HG03575 (cell line): ENCODE measurements at regions not wholly inside any gene's neighbourhood (a gene's known extent, or its start where the extent isn't known, plus 50 kb on each side); places are given as distances from the start of the nearest gene placed in this dataset.

Experiments
- ATAC-seq: cut with Tn5 transposase; IDR thresholded peaks from one replicate; pipeline ENCODE4 v1.9.1; 2021; ENCODE audit not compliant: unreplicated experiment, insufficient number of reproducible peaks, low FRiP score; ENCODE audit errors: extremely low read depth

DNA sequence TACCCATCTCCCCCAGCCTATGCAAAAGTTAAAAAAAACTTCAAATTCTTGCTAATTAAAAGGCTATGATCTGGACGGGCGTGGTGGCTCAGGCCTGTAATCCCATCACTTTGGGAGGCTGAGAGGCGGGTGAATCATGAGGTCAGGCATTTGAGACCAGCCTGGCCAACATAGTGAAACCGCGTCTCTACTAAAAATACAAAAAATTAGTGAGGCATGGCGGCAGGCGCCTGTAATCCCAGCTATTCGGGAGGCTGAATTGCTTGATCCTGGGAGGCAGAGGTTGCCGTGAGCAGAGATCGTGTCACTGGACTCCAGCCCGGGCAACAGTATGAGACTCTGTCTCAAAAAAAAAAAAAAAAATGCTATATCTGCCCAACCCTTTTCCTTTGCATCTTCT lies 925.4 kb downstream of the GALC start:
- no peak for ATAC-seq

DNA sequence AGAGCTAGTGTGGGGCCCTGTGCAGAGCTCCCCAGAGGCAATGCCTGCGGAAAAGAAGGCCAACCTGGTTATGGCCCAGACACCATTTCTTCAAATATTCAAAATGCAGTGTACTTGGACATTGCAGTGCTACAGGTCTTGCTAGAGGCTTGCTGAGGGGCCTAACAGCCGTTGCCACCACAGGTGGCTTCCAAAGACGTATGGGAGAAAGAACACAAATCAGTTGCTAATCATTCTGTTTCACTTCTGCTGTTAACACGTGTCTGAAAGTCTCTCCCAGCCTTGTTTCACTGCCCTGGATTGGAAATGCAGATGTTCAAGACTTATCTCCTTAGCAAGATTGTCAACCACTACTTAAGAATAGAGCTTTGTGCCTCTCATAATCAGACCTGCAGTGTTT lies 925.9 kb downstream of the GALC start:
- no peak for ATAC-seq

DNA sequence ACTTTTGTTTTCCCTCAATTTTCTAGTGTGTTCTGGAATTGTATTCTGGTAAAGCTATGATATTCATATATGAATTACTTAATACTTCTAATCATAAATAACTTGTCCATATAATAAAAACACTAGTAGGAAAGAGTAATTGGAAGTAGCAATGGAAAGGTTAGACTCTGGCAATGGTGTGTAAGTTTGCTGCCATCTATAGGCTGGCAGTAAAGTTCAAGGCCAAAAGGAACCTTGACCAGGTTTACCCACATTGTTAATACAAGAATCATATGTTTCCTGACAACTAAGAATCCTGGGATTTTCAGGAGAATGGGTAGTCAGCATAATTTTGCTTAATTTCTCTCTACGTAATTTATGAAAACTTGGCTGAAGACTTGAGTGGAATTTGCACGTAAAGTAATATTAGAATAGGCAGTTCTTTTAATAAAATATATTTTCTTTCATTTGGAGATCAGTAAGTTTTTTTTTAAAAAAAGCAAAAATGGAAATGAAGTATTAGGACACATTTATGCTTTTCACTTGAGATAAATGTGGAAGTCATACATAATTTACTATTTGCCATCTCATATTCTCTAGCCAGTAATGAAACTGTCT lies 926.7 kb downstream of the GALC start:
- ATAC-seq, result no peak

DNA sequence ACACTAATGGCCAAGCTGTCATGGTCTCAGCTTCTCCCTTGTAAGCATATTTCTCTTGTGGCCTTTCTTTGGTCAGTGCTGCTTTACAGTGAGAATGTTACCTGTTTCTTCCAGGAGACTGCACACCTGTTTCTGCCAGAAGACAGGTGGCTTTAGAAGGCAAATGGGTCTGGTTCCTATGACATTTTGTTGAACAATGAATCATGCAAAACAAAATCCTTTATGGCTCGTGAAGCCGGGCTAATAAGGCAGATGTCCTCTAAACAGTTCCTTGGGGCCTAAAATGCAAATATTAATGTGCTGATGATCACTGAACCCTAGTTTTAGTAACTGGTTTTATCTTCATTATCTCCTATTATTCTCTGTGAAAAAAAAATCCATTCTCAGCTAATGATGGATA lies 927.6 kb downstream of the GALC start:
- no peak for ATAC-seq

DNA sequence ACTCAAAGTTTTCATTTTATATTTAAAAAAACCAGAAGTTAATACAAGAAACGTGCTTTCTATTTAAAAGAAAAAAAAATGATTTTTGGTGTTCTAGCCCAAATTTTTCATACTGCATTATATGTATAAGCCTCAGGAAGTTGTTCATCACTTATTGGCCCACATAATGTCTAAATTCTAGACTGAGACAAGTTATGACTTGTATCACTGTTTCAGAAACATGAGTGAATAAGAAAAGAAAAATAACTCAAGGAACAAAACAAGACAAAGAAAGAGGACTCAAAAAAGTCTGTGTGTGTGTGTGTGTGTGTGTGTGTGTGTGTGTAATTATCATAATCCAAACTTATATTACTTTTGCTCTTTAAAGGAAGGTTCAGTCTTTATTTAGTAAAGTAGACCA lies 929.8 kb downstream of the GALC start:
- no peak for ATAC-seq

DNA sequence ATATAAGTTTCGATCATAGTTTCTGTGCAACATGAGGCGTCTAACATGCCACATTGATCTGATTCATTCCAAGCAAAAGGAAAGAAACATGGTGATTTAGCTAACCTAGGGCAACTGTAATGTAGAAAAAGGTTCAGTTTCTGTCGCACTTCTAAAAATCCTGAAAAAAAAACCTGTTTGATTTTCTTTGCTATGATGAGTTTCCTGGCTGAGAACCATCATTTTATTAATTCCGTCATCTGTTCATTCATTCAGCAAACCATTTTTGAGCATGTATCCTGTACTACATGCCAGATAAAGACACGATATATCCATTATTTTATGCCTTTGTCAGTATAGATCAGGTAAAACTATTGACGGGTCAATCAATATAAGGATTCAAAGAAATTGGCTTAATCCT lies 932.6 kb downstream of the GALC start:
- ATAC-seq, result no peak

DNA sequence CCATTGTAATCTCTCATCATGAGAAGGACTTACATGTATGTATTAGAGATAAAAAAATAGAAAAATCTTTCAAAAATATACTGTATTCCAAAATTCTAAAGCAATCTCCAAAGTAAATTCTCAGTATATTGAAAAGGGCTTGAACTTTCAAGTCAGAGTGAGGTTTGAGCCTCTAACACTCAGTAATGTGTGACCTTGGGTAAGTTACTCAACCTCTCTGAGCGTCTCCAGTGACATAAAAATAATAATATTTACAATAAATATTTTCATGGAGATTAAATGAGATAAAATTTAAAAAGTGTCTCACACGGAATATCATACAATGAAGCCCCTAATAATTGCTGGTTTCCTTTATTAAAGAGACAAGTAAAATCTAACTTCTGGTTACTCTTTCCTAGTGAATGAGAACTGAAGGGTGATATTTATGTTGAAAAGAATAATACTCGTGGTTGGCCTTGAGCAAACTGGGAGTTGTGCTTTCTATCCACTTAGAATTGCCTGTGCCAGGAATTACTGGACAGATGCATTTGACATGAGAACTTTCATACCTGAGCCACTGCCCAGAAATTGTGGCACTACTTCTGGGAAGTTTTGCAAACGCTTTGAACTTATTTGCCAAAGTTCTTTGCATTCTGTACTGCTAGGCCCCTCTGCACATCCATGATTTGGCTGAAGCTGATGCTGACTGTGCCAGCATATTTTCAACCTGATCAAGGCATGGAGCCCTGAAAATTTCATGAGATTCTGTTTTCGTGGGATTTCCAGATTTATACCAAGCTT lies 933.7 kb downstream of the GALC start:
- no peak for ATAC-seq

DNA sequence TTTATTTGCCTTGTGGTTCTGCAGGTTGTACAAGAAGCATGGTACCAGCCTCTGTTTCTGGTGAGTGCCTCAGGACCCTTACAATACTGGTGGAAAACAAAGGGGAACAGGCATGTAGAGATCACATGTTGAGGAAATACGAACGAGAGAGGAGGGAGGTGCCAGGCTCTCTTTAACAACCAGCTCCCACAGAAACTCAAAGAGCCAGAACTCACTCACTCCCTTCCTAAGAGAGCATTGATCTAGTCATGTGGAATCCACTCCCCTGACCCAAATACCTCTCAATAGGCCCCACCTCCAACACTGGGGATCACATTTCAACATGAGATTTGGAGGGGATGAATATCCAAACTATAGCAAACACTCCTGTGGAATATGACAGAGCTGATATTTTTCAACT lies 938.0 kb downstream of the GALC start:
- ATAC-seq, result no peak

DNA sequence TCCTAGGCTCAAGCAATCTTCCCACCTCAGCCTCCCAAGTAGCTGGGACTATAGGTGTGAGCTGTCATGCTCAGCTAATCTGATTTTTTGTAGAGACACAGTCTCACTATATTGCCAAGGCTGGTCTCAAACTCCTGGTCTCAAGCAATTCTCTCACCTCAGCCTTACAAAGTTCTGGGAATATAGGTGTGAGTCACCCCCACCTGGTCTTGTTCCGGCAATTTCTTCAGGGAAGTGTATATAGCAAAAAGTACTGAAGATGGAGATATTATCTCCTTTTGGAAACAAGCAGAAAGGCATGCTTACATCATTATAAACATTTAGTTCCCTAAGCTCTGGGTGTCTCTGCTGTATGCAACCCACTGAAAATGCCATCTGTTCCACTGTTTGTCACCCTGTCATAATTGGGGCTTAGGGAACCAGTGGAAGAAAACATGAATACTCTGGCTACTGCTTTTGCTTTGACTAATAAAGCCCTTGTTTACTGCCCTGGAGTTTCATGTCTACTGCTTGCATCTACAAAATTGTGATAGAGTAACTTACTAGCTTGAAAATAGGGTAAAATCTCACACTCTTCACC lies 940.2 kb downstream of the GALC start:
- ATAC-seq, result no peak

DNA sequence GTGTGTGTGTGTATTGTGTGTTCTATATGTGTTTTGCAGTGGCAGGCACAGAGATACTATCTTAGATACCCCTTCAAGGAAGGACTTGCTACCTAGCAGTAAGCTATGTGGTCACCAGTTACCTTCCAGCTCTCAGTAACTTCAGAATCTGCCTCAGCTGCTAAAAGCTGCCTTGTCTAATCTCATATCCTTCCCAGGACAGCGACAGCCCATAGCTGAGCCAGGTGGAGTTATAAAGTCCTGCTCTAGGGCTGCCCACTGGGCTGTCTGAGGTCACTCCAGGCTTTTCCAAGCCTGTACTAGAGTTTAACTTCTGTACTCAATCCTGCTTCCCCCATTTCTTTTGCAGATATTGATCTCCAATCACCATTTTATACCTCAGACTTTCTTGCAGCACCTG lies 942.6 kb downstream of the GALC start:
- no peak for ATAC-seq

DNA sequence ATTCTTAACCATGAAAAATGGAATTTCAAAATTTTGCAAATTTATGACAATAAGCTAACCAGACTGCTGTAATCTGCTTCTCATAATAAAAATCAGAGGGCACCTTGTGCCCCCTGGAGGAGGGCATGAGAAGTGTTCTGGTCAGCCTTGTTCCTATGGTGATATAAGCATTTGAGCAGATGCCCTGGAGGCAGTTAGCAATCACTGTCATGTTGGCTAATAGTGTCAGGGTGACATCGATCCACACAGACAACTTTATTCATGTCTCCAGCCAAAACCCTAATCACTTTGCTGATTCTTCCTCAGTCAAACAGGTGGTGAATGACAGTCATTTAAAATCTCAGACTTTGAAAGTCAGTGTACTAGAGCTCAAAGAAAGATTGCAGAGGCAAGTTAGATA lies 943.0 kb downstream of the GALC start:
- no peak for ATAC-seq

DNA sequence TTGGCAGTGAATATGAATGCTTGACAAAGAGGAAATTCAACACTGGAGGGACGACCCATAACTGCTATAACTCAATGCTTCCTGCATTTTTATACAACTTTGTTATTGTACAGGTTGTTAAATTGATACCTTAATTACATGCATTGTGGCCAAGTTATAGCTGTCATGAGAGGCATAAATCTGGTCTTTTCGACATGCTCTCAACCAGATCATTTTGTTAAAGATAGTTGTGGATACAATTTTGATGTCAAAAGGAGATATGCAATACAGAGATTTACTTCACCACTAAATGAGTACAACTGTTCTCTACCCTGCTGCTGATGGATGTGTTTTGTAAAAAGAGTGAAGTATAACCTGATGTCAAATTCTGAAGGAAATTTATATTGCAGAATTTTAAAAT lies 946.0 kb downstream of the GALC start:
- ATAC-seq, result no peak

DNA sequence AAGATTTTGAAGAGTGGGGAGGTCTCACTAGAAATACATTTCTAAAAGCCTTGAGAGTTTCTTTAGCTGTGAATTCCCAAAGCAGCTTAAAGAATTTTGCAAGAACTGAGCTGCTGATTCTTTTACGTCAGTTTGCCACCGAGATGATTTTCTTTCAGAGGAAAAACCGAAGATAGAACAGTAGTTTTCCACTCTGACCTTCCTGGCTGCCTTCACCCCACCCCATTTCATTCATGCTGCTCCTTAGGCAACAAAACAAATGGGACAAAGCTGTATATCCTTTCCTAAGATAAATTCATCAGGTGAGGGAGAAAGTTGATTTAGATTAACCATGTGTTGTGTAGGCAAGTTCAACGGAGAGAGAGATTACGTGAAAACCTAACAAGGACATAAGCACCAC lies 947.0 kb downstream of the GALC start:
- ATAC-seq, result no peak

DNA sequence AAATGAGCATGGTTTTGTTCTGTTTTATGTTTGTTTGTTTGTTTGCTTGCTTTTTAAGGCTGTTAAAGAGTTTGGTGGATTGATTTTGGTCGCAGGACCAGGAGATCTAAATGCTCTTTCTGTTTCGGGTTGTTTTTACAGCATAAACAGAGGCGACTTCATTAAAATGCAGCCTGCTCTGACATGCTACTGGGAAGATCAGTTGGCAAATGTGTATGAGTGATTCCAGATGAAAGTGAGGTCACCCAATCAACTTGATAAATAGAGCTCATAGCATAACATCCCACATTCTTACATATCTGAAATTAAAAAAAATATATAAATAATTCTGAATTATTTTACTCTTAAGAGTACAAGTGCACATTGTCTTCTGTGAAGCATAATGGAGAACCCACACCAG lies 947.7 kb downstream of the GALC start:
- no peak for ATAC-seq

DNA sequence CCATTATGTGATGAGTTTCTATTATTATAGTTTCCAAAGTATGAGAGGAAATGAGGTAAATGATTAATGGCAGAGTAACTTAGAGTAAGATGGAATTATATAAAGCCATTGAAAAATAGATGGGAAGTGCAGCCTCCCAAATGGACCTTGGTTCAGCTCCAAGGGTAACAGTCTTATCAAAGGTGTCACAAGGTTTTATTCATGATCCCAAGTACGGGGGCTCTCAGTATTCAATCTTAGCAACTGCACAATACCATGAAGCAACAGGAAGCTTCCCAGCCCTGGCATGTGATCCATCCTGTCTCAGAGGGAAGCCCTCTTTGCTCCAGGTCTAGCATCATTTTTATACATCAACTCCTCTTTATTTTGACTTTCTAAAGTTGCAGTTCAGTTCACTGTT lies 948.2 kb downstream of the GALC start:
- no peak for ATAC-seq

DNA sequence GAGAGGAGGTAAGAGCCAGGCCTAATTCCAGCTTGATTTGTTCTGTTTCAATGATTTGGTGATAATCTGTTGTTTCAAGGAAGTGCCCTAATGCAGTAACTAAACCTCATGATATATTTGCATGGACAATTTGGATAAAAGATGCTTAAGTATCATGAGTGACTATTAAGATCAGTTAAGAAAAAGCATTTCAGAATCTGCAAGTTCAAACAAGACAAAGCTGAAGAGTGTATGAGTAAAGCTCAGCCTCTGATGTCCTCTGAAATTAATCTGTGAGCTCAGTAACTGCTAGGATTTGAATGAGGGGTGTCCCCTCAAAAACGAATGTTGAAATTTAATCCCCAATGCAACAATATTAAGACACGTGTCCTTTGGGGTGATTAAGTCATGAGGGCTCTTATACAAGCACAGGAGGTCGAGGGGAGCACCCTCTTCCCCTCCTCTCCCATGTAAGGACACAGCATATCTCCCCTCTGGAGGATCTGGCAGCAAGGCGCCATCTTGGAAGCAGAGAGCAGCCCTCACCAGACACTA lies 949.2 kb downstream of the GALC start:
- no peak for ATAC-seq

DNA sequence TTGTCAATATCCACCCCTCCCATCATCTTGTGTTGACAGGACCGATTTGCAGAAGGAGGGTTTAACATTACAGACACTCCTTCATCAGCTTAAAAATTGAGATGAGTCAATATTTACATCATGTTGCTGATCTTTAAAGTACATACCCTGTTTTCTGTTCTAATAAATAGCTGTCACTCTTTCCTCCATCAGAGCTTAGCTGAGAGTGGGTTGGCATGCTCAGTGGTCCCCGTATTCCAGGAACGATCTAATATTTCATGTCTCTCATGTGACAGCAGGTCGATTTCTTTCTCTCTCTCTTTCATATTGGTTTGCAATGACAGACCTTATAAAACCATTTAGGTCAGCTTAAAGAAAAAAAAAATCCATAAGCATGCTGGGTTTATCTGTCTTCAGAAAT lies 950.6 kb downstream of the GALC start:
- ATAC-seq, result no peak

DNA sequence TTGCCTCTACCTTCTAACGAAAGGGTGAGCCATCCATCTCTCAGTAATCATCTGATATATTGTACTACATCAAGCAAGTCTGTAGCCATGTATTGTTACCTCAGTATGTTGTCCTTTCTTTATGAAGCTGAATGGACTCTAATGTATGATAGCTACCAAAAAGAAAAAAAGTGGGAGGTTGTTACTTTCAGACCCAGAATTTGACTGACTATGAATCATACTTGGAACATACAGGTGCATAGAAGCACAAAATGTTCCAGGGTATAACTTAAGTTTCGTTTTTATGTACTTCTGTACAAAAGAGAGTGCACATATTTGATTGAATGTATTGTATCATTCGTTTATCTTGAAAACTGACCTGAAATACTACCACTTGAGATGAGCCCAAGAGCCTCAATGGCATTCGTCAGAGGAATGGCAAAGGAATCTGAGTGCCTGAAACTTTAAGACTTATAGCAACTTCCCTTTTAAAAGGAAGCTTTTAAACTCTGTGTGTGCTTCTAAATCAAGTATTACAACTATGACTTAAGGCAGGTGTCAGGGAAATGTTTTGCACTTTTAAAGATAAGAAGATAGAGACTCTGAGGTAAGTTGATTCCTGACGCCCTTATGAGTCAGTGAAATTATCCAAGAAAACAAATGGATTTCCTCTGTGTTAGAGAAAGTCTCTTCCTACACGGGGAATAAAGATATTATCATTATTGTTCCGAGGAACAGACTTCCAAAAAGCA lies 951.5 kb downstream of the GALC start:
- no peak for ATAC-seq

DNA sequence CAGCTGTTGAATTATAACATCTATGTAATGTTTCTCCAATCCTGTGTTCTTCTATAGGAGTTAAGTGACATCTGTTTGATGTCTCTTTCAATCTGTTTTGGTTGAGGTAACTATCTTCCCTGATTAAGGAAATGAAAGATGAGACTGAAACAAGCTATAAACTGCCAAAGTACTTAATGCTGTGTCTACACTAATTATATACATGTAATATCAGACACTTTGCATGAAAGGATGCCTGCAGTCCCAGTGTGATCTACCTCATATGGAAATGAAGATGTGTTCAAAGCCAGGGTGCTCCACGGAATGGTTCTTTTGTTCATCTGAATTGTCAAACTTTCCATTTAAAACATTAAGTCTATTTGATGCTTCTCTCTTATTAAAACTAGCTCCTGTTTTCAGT lies 958.3 kb downstream of the GALC start:
- no peak for ATAC-seq

DNA sequence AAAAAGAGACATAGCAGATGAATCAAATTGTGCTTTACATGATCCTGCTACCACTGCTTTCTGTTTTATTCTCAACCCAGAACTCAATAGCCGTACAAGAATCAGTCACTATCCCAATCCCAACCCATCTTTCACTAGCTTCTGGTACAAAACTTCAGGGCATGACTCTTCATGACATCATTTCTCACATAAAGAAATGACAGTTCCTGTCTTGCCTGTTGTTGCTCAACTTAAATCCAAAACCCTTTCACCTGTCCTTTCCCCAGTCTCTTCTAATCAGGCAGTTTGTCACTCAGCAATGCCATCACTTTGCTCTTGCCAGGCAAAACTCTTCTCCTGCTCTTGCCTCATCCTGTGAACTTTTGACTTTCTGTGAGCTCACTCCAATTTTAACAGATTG lies 962.8 kb downstream of the GALC start:
- ATAC-seq, result no peak
